IMR-90 (cell line): ENCODE measurements at regions not wholly inside any gene's neighbourhood (a gene's known extent, or its start where the extent isn't known, plus 50 kb on each side); places are given as distances from the start of the nearest gene placed in this dataset.

ENCODE experiments used
- ATAC-seq: fragments of 200-7000 bp; cut with Tn5 transposase; 2 replicates; pipeline ENCODE4 v1.9.1; 2020; ENCODE audit warnings: low read depth, mild to moderate bottlenecking, moderate library complexity
- BruUV-seq: library from RNA; stranded (reverse); fragments of 400-500 nt; replicated peaks from 2 replicates; lab custom pipeline; 2021; lab: Mats Ljungman, UMichigan
- CTCF ChIA-PET: fragments of 300-600 bp; formaldehyde crosslinking; extraction: SDS; loops from one replicate; lab custom pipeline; 2021; ENCODE audit warnings: antibody characterized with exemption; lab: Yijun Ruan, JAX
- POLR2A ChIA-PET: fragments of 300-600 bp; sonication (Branson Sonifier 250); formaldehyde crosslinking; loops from one replicate; lab custom pipeline; 2022; ENCODE audit warnings: antibody characterized with exemption; ENCODE audit not compliant: unreplicated experiment; lab: Charles Lee
- DNase-seq: peaks from one replicate; pipeline ENCODE4 v3.0.0; 2013
- H2AFZ ChIP-seq: replicated peaks from 2 replicates; pipeline ENCODE3; 2013; ENCODE audit warnings: low read length, mild to moderate bottlenecking; ENCODE audit not compliant: poor library complexity
- H2AK5ac ChIP-seq: 2 replicates; pipeline ENCODE4 v1.6.1; 2013; ENCODE audit warnings: low read depth, low read length, inconsistent platforms
- H2AK9ac ChIP-seq: replicated peaks from 2 replicates; pipeline ENCODE3; 2013; ENCODE audit warnings: mild to moderate bottlenecking, low read depth, low read length, moderate library complexity; ENCODE audit not compliant: poor library complexity
- H2BK120ac ChIP-seq: 2 replicates; pipeline ENCODE4 v1.6.1; 2013; ENCODE audit warnings: low read depth, low read length, inconsistent platforms
- H2BK15ac ChIP-seq: 3 replicates; pipeline ENCODE4 v1.6.1; 2013; ENCODE audit warnings: low read depth, low read length, inconsistent platforms
- H2BK20ac ChIP-seq: 2 replicates; pipeline ENCODE4 v1.6.1; 2013; ENCODE audit warnings: low read depth, mild to moderate bottlenecking, inconsistent platforms, low read length, moderate library complexity
- H2BK5ac ChIP-seq: 2 replicates; pipeline ENCODE4 v1.6.1; 2013; ENCODE audit warnings: mild to moderate bottlenecking, low read depth, low read length, inconsistent platforms; ENCODE audit not compliant: poor library complexity, severe bottlenecking
- H3K14ac ChIP-seq: replicated peaks from 2 replicates; pipeline ENCODE4 v1.6.1; 2013; ENCODE audit warnings: low read depth, low read length, inconsistent platforms
- H3K18ac ChIP-seq: 2 replicates; pipeline ENCODE4 v1.6.1; 2013; ENCODE audit warnings: low read depth, low read length, control low read depth
- H3K23ac ChIP-seq: 2 replicates; pipeline ENCODE4 v1.6.1; 2013; ENCODE audit warnings: low read depth, low read length, inconsistent platforms
- H3K27ac ChIP-seq: 2 replicates; pipeline ENCODE4 v1.5.1; 2013; ENCODE audit warnings: mild to moderate bottlenecking, control low read depth, low read length; ENCODE audit not compliant: insufficient read depth
- H3K27me3 ChIP-seq: 2 replicates; pipeline ENCODE4 v1.6.1; 2013; ENCODE audit warnings: low read length; ENCODE audit not compliant: control insufficient read depth, insufficient read depth
- H3K36me3 ChIP-seq: 2 replicates; pipeline ENCODE4 v1.6.1; 2013; ENCODE audit warnings: low read length, mixed read lengths; ENCODE audit not compliant: control insufficient read depth, insufficient read depth
- H3K4ac ChIP-seq: 2 replicates; pipeline ENCODE4 v1.6.1; 2013; ENCODE audit warnings: low read depth, low read length, inconsistent platforms
- H3K4me1 ChIP-seq: 2 replicates; pipeline ENCODE4 v1.6.1; 2013; ENCODE audit warnings: low read length, mixed read lengths; ENCODE audit not compliant: control insufficient read depth, insufficient read depth
- H3K4me2 ChIP-seq: 2 replicates; pipeline ENCODE4 v1.6.1; 2013; ENCODE audit warnings: low read depth, mild to moderate bottlenecking, control low read depth, low read length, moderate library complexity
- H3K4me3 ChIP-seq: 2 replicates; pipeline ENCODE4 v1.5.1; 2013; ENCODE audit warnings: low read depth, mild to moderate bottlenecking, control low read depth, low read length, moderate library complexity; ENCODE audit not compliant: insufficient read depth
- H3K56ac ChIP-seq: 2 replicates; pipeline ENCODE4 v1.6.1; 2013; ENCODE audit warnings: low read length, inconsistent platforms; ENCODE audit not compliant: insufficient read depth; ENCODE audit errors: extremely low read depth
- H3K79me1 ChIP-seq, 2 experiments: 2 replicates each; pipeline ENCODE4 v1.6.1; 2013; ENCODE audit warnings: low read length in 2 of 2, inconsistent platforms in 1 of 2, low read depth in 1 of 2
- H3K9ac ChIP-seq: 2 replicates; pipeline ENCODE4 v1.6.1; 2013; ENCODE audit warnings: low read depth, low read length, control low read depth
- H3K9me1 ChIP-seq: 2 replicates; pipeline ENCODE4 v1.6.1; 2013; ENCODE audit warnings: low read length, inconsistent platforms; ENCODE audit not compliant: insufficient read depth
- H3K9me3 ChIP-seq: 2 replicates; pipeline ENCODE4 v1.6.1; 2013; ENCODE audit warnings: low read length; ENCODE audit not compliant: control insufficient read depth, insufficient read depth
- H4K20me1 ChIP-seq: 2 replicates; pipeline ENCODE4 v1.6.1; 2013; ENCODE audit warnings: low read length, inconsistent platforms; ENCODE audit not compliant: insufficient read depth
- H4K5ac ChIP-seq: 2 replicates; pipeline ENCODE4 v1.6.1; 2013; ENCODE audit warnings: mild to moderate bottlenecking, low read depth, low read length, control low read depth
- H4K8ac ChIP-seq, 2 experiments: 2 replicates each; pipeline ENCODE4 v1.6.1; 2013; ENCODE audit warnings: low read depth in 2 of 2, low read length in 2 of 2, control low read depth in 1 of 2, inconsistent platforms in 1 of 2
- H4K91ac ChIP-seq: 2 replicates; pipeline ENCODE4 v1.6.1; 2013; ENCODE audit warnings: low read depth, low read length, inconsistent platforms; ENCODE audit not compliant: insufficient read depth
- MXI1 ChIP-seq: IDR thresholded peaks from 2 replicates; pipeline ENCODE4 v1.6.1; 2012; ENCODE audit warnings: low read depth, mild to moderate bottlenecking, low read length, moderate library complexity, borderline replicate concordance
- POLR2A ChIP-seq: IDR thresholded peaks from 2 replicates; pipeline ENCODE4 v1.6.1; 2012; ENCODE audit warnings: mild to moderate bottlenecking, low read depth, low read length
- WGBS, 2 experiments: methylation state at CpG; one replicate each; pipeline versions ENCODE4 v1.1.5 to v1.1.7; 2013; ENCODE audit warnings: missing lambda C conversion rate in 2 of 2; ENCODE audit not compliant: insufficient read length in 1 of 2; ENCODE audit errors: extremely low coverage in 2 of 2; 5-methylcytosine and 5-hydroxymethylcytosine counted together
- dilution Hi-C: fragments of 300-500 bp; cut with HindIII; formaldehyde crosslinking; loops from one replicate; pipeline ENCODE4 v1.14.3; 2018; ENCODE audit warnings: low sequenced_read_pairs; ENCODE audit not compliant: unreplicated experiment
- in situ Hi-C: fragments of 300-500 bp; cut with MboI; formaldehyde crosslinking; loops from 3 replicates; pipeline ENCODE4 v1.14.3; 2019; ENCODE audit warnings: low sequenced_read_pairs, inconsistent platforms, mixed read lengths
- intact Hi-C: fragments of 100-400 bp; cut with micrococcal nuclease; formaldehyde crosslinking; loops from 2 replicates; pipeline ENCODE4 v1.10.0; 2022
- TF ChIP-seq, protein P1 (sequence below): conservative IDR thresholded peaks from 2 replicates; pipeline ENCODE4 v1.5.1; 2012; ENCODE audit warnings: mild to moderate bottlenecking, low read depth, low read length, improper control_type of control experiment

- no peak overlapping the region for H3K4ac ChIP-seq
- no peak overlapping the region for H3K27ac ChIP-seq
- no peaks in the 10 kb centered on the region for H3K36me3 ChIP-seq
- no peaks in the 10 kb centered on the region for H3K4me1 ChIP-seq
- WGBS, 2 experiments, result no CpG with 5 or more reads among the region's 4 CpGs
- dilution Hi-C loops (no loop called here), in situ Hi-C loops (no loop called here), intact Hi-C loops (no loop called here)
- POLR2A ChIA-PET, result no interaction called here
- no peaks in the 10 kb centered on the region for H3K27me3 ChIP-seq
- H2AFZ ChIP-seq, result no peak overlapping the region
- no peak overlapping the region for H3K4me3 ChIP-seq
- no peak overlapping the region for H2BK15ac ChIP-seq
- H3K18ac ChIP-seq, result no peak overlapping the region
- no peak overlapping the region for H2BK20ac ChIP-seq
- no peak overlapping the region for H2BK120ac ChIP-seq
- no peak overlapping the region for H3K4me2 ChIP-seq
- H4K20me1 ChIP-seq, result no peaks in the 10 kb centered on the region
- H4K8ac ChIP-seq, result no peak overlapping the region
- ATAC-seq (no peak), DNase-seq (no peak)
- H2AK9ac ChIP-seq, result no peak overlapping the region
- H2AK5ac ChIP-seq, result no peak overlapping the region
- TF ChIP-seq, protein P1, sequence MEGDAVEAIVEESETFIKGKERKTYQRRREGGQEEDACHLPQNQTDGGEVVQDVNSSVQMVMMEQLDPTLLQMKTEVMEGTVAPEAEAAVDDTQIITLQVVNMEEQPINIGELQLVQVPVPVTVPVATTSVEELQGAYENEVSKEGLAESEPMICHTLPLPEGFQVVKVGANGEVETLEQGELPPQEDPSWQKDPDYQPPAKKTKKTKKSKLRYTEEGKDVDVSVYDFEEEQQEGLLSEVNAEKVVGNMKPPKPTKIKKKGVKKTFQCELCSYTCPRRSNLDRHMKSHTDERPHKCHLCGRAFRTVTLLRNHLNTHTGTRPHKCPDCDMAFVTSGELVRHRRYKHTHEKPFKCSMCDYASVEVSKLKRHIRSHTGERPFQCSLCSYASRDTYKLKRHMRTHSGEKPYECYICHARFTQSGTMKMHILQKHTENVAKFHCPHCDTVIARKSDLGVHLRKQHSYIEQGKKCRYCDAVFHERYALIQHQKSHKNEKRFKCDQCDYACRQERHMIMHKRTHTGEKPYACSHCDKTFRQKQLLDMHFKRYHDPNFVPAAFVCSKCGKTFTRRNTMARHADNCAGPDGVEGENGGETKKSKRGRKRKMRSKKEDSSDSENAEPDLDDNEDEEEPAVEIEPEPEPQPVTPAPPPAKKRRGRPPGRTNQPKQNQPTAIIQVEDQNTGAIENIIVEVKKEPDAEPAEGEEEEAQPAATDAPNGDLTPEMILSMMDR, result no peak
- no peak for TF ChIP-seq POLR2A
- TF ChIP-seq MXI1, result no peak
- CTCF ChIA-PET, result no interaction called here
- no peak overlapping the region for H3K23ac ChIP-seq
- no peaks in the 10 kb centered on the region for H3K9me1 ChIP-seq
- H3K79me1 ChIP-seq, result no peaks in the 10 kb centered on the region
- no peak overlapping the region for H4K91ac ChIP-seq
- H3K9me3 ChIP-seq, result peaks cover 35% of the 10 kb centered on the region
- no peak overlapping the region for H2BK5ac ChIP-seq
- no peak overlapping the region for H4K5ac ChIP-seq
- no peak overlapping the region for H3K56ac ChIP-seq
- no peak overlapping the region for H3K14ac ChIP-seq
- no peak overlapping the region for H3K9ac ChIP-seq
- BruUV-seq, result no TSS peak
Measured at GRCh38 chr19:28640506-28640905, 572.4 kb downstream of the UQCRFS1 start.
